Ramos (cell line): ENCODE measurements at regions not wholly inside any gene's neighbourhood (a gene's known extent, or its start where the extent isn't known, plus 50 kb on each side); places are given as distances from the start of the nearest gene placed in this dataset.
"Not testable (repeated sequence)": the region's sequence is repeated elsewhere in the genome, so short reads cannot be mapped to it uniquely, and the experiment has no call there.

ENCODE experiments used
- in situ Hi-C: fragments of 300-500 bp; cut with MboI; formaldehyde crosslinking; loops from one replicate; pipeline ENCODE4 v1.14.3; 2022; ENCODE audit warnings: low sequenced_read_pairs; ENCODE audit not compliant: unreplicated experiment

GRCh38 chr10:29003014-29003413 is 285.9 kb upstream of the LYZL1 start:
- in situ Hi-C loops, result not testable (repeated sequence)

- in situ Hi-C loops, result no loop called here
Measured at GRCh38 chr10:29005988-29006387, 282.9 kb upstream of the LYZL1 start.

GRCh38 chr10:29007370-29007747 is 281.5 kb upstream of the LYZL1 start:
- in situ Hi-C loops, result no loop called here

- in situ Hi-C loops, result no loop called here
Measured at GRCh38 chr10:29007748-29008610, 280.9 kb upstream of the LYZL1 start.

- in situ Hi-C loops, result no loop called here
Measured at GRCh38 chr10:29009464-29009863, 279.4 kb upstream of the LYZL1 start.

- in situ Hi-C loops, result no loop called here
Measured at GRCh38 chr10:29011516-29011915, 277.4 kb upstream of the LYZL1 start.

- in situ Hi-C loops, result no loop called here
Measured at GRCh38 chr10:29012926-29013554, 275.8 kb upstream of the LYZL1 start.

GRCh38 chr10:29021591-29021990 is 267.3 kb upstream of the LYZL1 start:
- in situ Hi-C loops, result no loop called here

- in situ Hi-C loops, result no loop called here
Measured at GRCh38 chr10:29022513-29022912, 266.4 kb upstream of the LYZL1 start.

- in situ Hi-C loops, result no loop called here
Measured at GRCh38 chr10:29023678-29024077, 265.2 kb upstream of the LYZL1 start.

- in situ Hi-C loops, result no loop called here
Measured at GRCh38 chr10:29026065-29026797, 262.6 kb upstream of the LYZL1 start.

- in situ Hi-C loops, result no loop called here
Measured at GRCh38 chr10:29026802-29027580, 261.9 kb upstream of the LYZL1 start.

GRCh38 chr10:29028486-29028885 is 260.4 kb upstream of the LYZL1 start:
- in situ Hi-C loops, result no loop called here

GRCh38 chr10:29030900-29031299 is 258.0 kb upstream of the LYZL1 start:
- in situ Hi-C loops, result no loop called here

GRCh38 chr10:29032169-29032568 is 256.7 kb upstream of the LYZL1 start:
- in situ Hi-C loops, result no loop called here

GRCh38 chr10:29033311-29033940 is 255.4 kb upstream of the LYZL1 start:
- in situ Hi-C loops, result no loop called here

- in situ Hi-C loops, result no loop called here
Measured at GRCh38 chr10:29034592-29034991, 254.3 kb upstream of the LYZL1 start.

- in situ Hi-C loops, result no loop called here
Measured at GRCh38 chr10:29035721-29036120, 253.1 kb upstream of the LYZL1 start.

- in situ Hi-C loops, result no loop called here
Measured at GRCh38 chr10:29037348-29038113, 251.3 kb upstream of the LYZL1 start.
